MG63 (cell line): ENCODE measurements at regions not wholly inside any gene's neighbourhood (a gene's known extent, or its start where the extent isn't known, plus 50 kb on each side); places are given as distances from the start of the nearest gene placed in this dataset.

Experiments used
- DNase-seq: peaks from one replicate; pipeline ENCODE4 v3.0.0-alpha.2; 2020
- H3K27me3 ChIP-seq: fragments of 250-450 bp; sonication (Bioruptor Pico); 2 replicates; pipeline ENCODE4 v1.5.1; 2020; ENCODE audit warnings: mild to moderate bottlenecking, moderate library complexity
- H3K36me3 ChIP-seq: fragments of 250-450 bp; sonication (Bioruptor Pico); 2 replicates; pipeline ENCODE4 v1.5.1; 2020; ENCODE audit warnings: mild to moderate bottlenecking, moderate library complexity
- H3K4me3 ChIP-seq: fragments of 250-450 bp; sonication (Bioruptor Pico); 2 replicates; pipeline ENCODE4 v1.5.1; 2020; ENCODE audit warnings: mild to moderate bottlenecking, moderate library complexity
- H3K9me3 ChIP-seq: fragments of 250-450 bp; sonication (Bioruptor Pico); 2 replicates; pipeline ENCODE4 v1.5.1; 2020; ENCODE audit warnings: mild to moderate bottlenecking, moderate library complexity

- H3K4me3 ChIP-seq: no peak overlapping the region
- H3K36me3 ChIP-seq: no peaks in the 10 kb centered on the region
- H3K9me3 ChIP-seq: no peaks in the 10 kb centered on the region; the same call in 1 of the 2 replicates
- no peaks in the 10 kb centered on the region for H3K27me3 ChIP-seq
- no peak for DNase-seq
Observed at GRCh38 chr4:188534917-188535316, 395.7 kb downstream of the TRIML1 start.

DNA sequence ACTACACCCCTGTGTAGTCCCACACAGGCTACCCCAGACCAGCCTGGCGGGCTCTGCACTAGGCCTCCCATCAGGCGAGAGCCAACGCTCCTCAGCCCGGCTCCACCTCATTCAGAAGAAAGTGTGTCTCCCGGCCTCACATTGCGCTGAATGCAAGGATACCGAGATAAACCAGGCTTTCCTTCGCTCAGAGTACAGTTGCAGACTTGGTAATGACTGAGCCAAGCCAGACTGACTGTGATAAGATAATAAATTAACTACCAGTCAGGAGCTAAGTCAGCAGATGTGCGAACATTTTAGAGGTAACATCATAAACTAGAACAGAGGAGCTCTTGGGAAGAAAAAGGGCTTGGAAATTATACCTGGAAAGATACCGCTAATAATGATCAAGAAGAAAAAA, 397.6 kb downstream of the TRIML1 start:
- H3K27me3 ChIP-seq: no peaks in the 10 kb centered on the region
- DNase-seq: no peak

DNA sequence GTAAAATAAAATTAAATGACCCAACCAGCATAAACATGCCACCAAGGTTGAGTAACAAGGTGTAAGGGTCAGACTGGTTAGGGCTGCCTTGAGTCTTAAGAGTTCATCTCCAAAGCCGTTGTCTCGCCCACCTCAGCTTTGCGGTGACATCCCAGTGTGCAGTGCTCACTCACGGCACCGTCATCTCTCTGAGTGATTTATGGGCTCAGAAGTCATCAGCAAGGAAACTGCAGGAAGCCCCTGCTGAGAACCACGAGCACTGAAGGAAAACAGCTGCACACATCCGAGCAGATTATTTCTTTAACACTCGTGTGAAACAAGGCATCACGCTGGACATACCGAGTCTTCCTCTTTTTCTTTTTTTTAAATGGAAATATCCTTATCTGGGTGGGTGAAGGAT, 411.1 kb downstream of the TRIML1 start:
- no peaks in the 10 kb centered on the region for H3K9me3 ChIP-seq
- DNase-seq: peak; percentile 6
- no peaks in the 10 kb centered on the region for H3K36me3 ChIP-seq
- 0 out of 2 replicates have a peak, but pooled peaks cover 3% of the 10 kb centered on the region for H3K27me3 ChIP-seq
- no peak overlapping the region for H3K4me3 ChIP-seq

More for the DNA sequence above, 397.6 kb downstream of the TRIML1 start:
- no peaks in the 10 kb centered on the region for H3K36me3 ChIP-seq
- H3K4me3 ChIP-seq: no peak overlapping the region
- H3K9me3 ChIP-seq: no peaks in the 10 kb centered on the region; the same call in 1 of the 2 replicates

GRCh38 chr4:188551156-188551555, 411.9 kb downstream of the TRIML1 start:
- Histone ChIP-seq H3K4me3 (no peak overlapping the region), H3K27me3 (0 out of 2 replicates have a peak, but pooled peaks cover 3% of the 10 kb centered on the region), H3K36me3 (no peaks in the 10 kb centered on the region), H3K9me3 (no peaks in the 10 kb centered on the region)
- DNase-seq: no peak

GRCh38 chr4:188552741-188553275, 413.6 kb downstream of the TRIML1 start:
- H3K36me3 ChIP-seq: no peaks in the 10 kb centered on the region
- H3K4me3 ChIP-seq: no peak overlapping the region
- no peak for DNase-seq
- H3K27me3 ChIP-seq: 0 out of 2 replicates have a peak, but pooled peaks cover 3% of the 10 kb centered on the region
- no peaks in the 10 kb centered on the region for H3K9me3 ChIP-seq

GRCh38 chr4:188554413-188554812, 415.2 kb downstream of the TRIML1 start:
- Histone ChIP-seq H3K36me3 (no peaks in the 10 kb centered on the region), H3K9me3 (no peaks in the 10 kb centered on the region), H3K4me3 (no peak overlapping the region), H3K27me3 (0 out of 2 replicates have a peak, but pooled peaks cover 3% of the 10 kb centered on the region)
- DNase-seq: no peak

DNA sequence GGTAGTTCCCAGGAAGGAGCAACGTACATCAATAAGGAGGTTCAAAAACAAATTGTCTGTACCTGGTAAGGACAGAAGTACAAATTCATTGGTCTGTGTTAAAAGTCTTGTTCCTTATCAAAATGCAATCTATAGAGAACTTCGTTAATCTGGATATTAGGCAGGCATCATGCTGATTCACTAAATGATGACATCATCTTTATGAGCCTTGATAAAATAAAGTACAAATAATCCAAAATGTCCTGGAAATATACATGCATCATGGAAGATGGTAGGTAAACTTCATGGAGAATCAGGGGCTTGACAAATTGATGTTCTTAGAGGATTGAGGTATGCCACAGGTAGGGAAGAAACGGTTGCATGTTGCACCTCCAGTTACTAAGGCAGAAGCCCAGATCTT, 433.9 kb downstream of the TRIML1 start:
- Histone ChIP-seq H3K36me3 (no peaks in the 10 kb centered on the region), H3K4me3 (no peak overlapping the region), H3K9me3 (no peaks in the 10 kb centered on the region), H3K27me3 (no peaks in the 10 kb centered on the region)
- no peak for DNase-seq

- H3K4me3 ChIP-seq: no peak overlapping the region
- no peaks in the 10 kb centered on the region for H3K9me3 ChIP-seq
- H3K27me3 ChIP-seq: no peaks in the 10 kb centered on the region
Observed at GRCh38 chr4:188578657-188579056, 439.4 kb downstream of the TRIML1 start.

GRCh38 chr4:188596021-188596420, 456.8 kb downstream of the TRIML1 start:
- Histone ChIP-seq H3K4me3 (no peak overlapping the region), H3K9me3 (no peaks in the 10 kb centered on the region), H3K36me3 (no peaks in the 10 kb centered on the region), H3K27me3 (no peaks in the 10 kb centered on the region)
- no peak for DNase-seq

More at GRCh38 chr4:188578657-188579056, 439.4 kb downstream of the TRIML1 start:
- no peaks in the 10 kb centered on the region for H3K36me3 ChIP-seq
- no peak for DNase-seq

- Histone ChIP-seq H3K36me3 (no peaks in the 10 kb centered on the region), H3K27me3 (no peaks in the 10 kb centered on the region; the same call in 1 of the 2 replicates), H3K9me3 (no peaks in the 10 kb centered on the region), H3K4me3 (no peak overlapping the region)
- no peak for DNase-seq
Observed at GRCh38 chr4:188603646-188604045, 464.4 kb downstream of the TRIML1 start.

GRCh38 chr4:188606635-188607034, 467.4 kb downstream of the TRIML1 start:
- DNase-seq: no peak
- H3K9me3 ChIP-seq: no peaks in the 10 kb centered on the region
- H3K4me3 ChIP-seq: no peak overlapping the region
- H3K36me3 ChIP-seq: no peaks in the 10 kb centered on the region
- H3K27me3 ChIP-seq: no peaks in the 10 kb centered on the region; the same call in 1 of the 2 replicates

DNA sequence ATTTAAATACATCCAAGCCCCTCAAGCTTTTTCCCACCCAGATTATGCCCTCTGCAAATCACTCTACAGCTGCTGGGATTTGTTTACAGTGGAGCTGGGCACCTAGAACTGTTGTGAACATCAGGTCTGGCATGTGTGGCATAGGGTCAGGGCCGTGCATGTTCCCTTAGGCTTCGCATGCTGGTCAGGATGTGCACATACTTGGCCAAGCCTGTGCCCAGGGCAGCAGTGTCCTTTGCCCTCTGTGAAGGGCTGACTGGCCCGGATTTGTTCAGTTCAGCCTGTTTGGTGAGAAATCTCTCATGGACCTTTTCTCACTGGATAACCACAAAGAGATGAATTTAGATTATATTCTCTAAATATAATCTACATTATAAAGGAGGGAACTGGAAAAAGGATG, 471.9 kb downstream of the TRIML1 start:
- H3K27me3 ChIP-seq: no peaks in the 10 kb centered on the region
- no peaks in the 10 kb centered on the region for H3K36me3 ChIP-seq
- H3K9me3 ChIP-seq: no peaks in the 10 kb centered on the region
- H3K4me3 ChIP-seq: no peak overlapping the region
- no peak for DNase-seq

DNA sequence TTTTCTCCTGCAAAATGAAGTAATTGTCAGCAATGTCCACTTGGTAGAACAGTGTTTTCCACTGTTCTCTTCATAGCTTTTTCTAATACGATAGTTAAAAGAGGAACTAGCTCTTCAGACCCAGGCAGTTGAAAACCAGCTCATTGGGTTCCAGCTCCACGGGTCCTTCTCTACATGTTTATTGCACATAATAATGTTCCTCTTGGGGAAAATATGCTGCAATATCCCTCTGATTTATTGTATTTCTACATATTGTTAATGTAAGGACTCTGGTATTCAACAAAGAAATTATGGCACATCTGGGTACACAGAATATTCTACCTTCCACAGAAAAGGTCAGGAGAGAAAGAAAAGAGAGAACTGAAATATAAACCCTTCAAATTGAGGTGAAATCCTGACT, 473.4 kb downstream of the TRIML1 start:
- H3K4me3 ChIP-seq: no peak overlapping the region
- H3K9me3 ChIP-seq: no peaks in the 10 kb centered on the region
- no peak for DNase-seq
- H3K36me3 ChIP-seq: no peaks in the 10 kb centered on the region
- H3K27me3 ChIP-seq: no peaks in the 10 kb centered on the region

- DNase-seq: no peak
- Histone ChIP-seq H3K9me3 (no peaks in the 10 kb centered on the region), H3K4me3 (no peak overlapping the region), H3K36me3 (no peaks in the 10 kb centered on the region), H3K27me3 (no peaks in the 10 kb centered on the region)
Observed at GRCh38 chr4:188613976-188614375, 474.7 kb downstream of the TRIML1 start.

GRCh38 chr4:188619456-188620149, 480.4 kb downstream of the TRIML1 start:
- no peak for DNase-seq
- Histone ChIP-seq H3K27me3 (no peaks in the 10 kb centered on the region), H3K4me3 (no peak overlapping the region), H3K9me3 (no peaks in the 10 kb centered on the region), H3K36me3 (no peaks in the 10 kb centered on the region)

GRCh38 chr4:188620608-188621007, 481.4 kb downstream of the TRIML1 start:
- no peaks in the 10 kb centered on the region for H3K27me3 ChIP-seq
- no peak overlapping the region for H3K4me3 ChIP-seq
- no peaks in the 10 kb centered on the region for H3K36me3 ChIP-seq
- H3K9me3 ChIP-seq: no peaks in the 10 kb centered on the region
- no peak for DNase-seq

DNA sequence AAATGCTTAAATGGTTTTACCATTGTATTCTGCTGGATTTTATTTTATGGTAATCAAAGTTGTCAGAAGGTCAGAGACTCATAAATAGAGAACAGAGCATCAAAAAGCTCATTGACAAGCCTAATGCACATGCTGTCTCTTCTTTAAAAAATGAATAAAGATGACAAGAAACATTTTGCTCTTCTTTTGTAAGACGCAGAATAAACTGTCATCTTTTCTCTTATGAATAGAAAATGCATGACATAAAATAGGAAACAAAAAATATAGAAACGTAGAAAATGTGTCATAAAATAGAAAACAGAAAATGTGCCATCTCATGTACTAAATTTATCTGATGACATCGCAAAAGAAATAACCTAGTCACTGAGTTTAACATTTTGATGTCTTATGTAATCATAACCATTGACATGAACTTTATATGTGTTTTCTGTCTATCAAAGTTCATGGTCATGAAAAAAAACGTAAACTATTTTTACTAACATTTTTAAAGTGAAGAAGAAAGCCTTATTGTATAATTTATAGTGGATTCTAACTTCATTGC, 484.1 kb downstream of the TRIML1 start:
- no peaks in the 10 kb centered on the region for H3K36me3 ChIP-seq
- H3K4me3 ChIP-seq: no peak overlapping the region
- no peaks in the 10 kb centered on the region for H3K27me3 ChIP-seq
- DNase-seq: no peak
- H3K9me3 ChIP-seq: no peaks in the 10 kb centered on the region

- H3K27me3 ChIP-seq: no peaks in the 10 kb centered on the region
- H3K9me3 ChIP-seq: no peaks in the 10 kb centered on the region
- no peak for DNase-seq
- H3K4me3 ChIP-seq: no peak overlapping the region
- H3K36me3 ChIP-seq: no peaks in the 10 kb centered on the region
Observed at GRCh38 chr4:188624370-188624769, 485.1 kb downstream of the TRIML1 start.
